WTC11 (cell line): ENCODE measurements at regions not wholly inside any gene's neighbourhood (a gene's known extent, or its start where the extent isn't known, plus 50 kb on each side); places are given as distances from the start of the nearest gene placed in this dataset.
"Not testable (repeated sequence)": the region's sequence is repeated elsewhere in the genome, so short reads cannot be mapped to it uniquely, and the experiment has no call there.

Experiments used
- ZNF263 ChIP-seq: sonication (generic); formaldehyde crosslinking; IDR thresholded peaks from 2 replicates; pipeline ENCODE4 v1.8.1; 2022; ENCODE audit warnings: low read depth, mild to moderate bottlenecking, moderate library complexity, missing genetic modification reagents
- TF ChIP-seq, protein P1 (sequence below): fragments of 200-600 bp; IDR thresholded peaks from 2 replicates; pipeline ENCODE4 v1.8.0; 2022; ENCODE audit warnings: antibody characterized with exemption

DNA sequence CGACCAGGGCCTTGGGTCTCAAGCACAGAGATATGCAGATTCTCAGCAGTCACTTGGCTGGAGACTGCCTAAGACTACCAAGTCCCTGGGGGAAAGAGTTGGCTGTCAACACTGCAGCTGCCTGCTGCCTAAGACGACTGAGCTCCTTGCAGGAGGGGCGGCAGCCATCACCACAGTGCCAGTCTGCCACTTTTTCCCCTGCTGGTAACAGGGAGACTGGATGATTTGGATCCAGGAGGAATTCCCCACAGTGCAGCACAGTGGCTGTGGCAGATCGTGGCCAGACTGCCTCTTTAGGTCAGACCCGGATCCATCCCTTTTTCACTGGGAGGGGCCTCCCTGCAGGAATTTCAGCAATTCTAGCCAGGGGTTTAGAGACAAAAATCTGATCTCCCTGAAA is 743.5 kb downstream of the TGIF2LX start:
- TF ChIP-seq ZNF263 = not testable (repeated sequence)
- TF ChIP-seq, protein P1, sequence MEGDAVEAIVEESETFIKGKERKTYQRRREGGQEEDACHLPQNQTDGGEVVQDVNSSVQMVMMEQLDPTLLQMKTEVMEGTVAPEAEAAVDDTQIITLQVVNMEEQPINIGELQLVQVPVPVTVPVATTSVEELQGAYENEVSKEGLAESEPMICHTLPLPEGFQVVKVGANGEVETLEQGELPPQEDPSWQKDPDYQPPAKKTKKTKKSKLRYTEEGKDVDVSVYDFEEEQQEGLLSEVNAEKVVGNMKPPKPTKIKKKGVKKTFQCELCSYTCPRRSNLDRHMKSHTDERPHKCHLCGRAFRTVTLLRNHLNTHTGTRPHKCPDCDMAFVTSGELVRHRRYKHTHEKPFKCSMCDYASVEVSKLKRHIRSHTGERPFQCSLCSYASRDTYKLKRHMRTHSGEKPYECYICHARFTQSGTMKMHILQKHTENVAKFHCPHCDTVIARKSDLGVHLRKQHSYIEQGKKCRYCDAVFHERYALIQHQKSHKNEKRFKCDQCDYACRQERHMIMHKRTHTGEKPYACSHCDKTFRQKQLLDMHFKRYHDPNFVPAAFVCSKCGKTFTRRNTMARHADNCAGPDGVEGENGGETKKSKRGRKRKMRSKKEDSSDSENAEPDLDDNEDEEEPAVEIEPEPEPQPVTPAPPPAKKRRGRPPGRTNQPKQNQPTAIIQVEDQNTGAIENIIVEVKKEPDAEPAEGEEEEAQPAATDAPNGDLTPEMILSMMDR = not testable (repeated sequence)
